B cell (primary cell): ENCODE measurements at regions not wholly inside any gene's neighbourhood (a gene's known extent, or its start where the extent isn't known, plus 50 kb on each side); places are given as distances from the start of the nearest gene placed in this dataset.

Source experiments
- ATAC-seq: fragments of 200-7000 bp; cut with Tn5 transposase; one replicate; pipeline ENCODE4 v1.10.0; 2021; ENCODE audit warnings: low read depth, mild to moderate bottlenecking, moderate number of reproducible peaks, moderate library complexity
- CTCF ChIA-PET: fragments of 350-600 bp; sonication (Branson Sonifier 250); formaldehyde crosslinking; loops from one replicate; lab custom pipeline; 2021; ENCODE audit warnings: antibody characterized with exemption, inconsistent platforms; lab: Charles Lee
- POLR2A ChIA-PET: fragments of 350-600 bp; sonication (Branson Sonifier 250); formaldehyde crosslinking; loops from one replicate; lab custom pipeline; 2021; ENCODE audit warnings: antibody characterized with exemption; lab: Charles Lee
- DNase-seq: peaks from one replicate; pipeline ENCODE4 v3.0.0; 2013
- H2AFZ ChIP-seq: 2 replicates; pipeline ENCODE4 v1.6.1; 2012; ENCODE audit warnings: mild to moderate bottlenecking, low read depth, low read length; ENCODE audit not compliant: insufficient read depth, poor library complexity, severe bottlenecking
- H3K27ac ChIP-seq, 2 donors: 1 replicate in 1 of 2; 2 replicates in 1 of 2; pipeline ENCODE4 v1.5.1; 2012 to 2013; ENCODE audit warnings: low read length in 2 of 2, mild to moderate bottlenecking in 2 of 2, moderate library complexity in 1 of 2
- H3K27me3 ChIP-seq, 4 experiments: fragments of 200-600 bp in 1 of 4; sonication (generic) in 1 of 4; replicated peaks in 1 of 4; 1 replicate in 2 of 4; 2 replicates in 2 of 4; pipeline versions ENCODE4 v1.6.1 to v1.7.0; 2013 to 2016; ENCODE audit warnings: low read length in 3 of 4, mild to moderate bottlenecking in 2 of 4, mixed read lengths in 1 of 4, moderate library complexity in 1 of 4; ENCODE audit not compliant: insufficient read depth in 4 of 4, control insufficient read depth in 3 of 4; ENCODE audit errors: control extremely low read depth in 1 of 4
- H3K36me3 ChIP-seq, 2 experiments: replicated peaks in 1 of 2; 1 replicate in 1 of 2; 2 replicates in 1 of 2; pipeline versions ENCODE4 v1.6.1 to v1.7.1; 2013; ENCODE audit warnings: low read length in 1 of 2; ENCODE audit not compliant: insufficient read depth in 2 of 2, control insufficient read depth in 1 of 2; ENCODE audit errors: control extremely low read depth in 1 of 2, extremely low read depth in 1 of 2
- H3K4me1 ChIP-seq, 2 donors: fragments of 200-600 bp in 1 of 2; sonication (generic) in 1 of 2; 1 replicate in 1 of 2; 2 replicates in 1 of 2; pipeline versions ENCODE4 v1.5.1 to v1.6.1; 2013 to 2017; ENCODE audit warnings: low read length in 2 of 2; ENCODE audit not compliant: control insufficient read depth in 2 of 2, insufficient read depth in 2 of 2
- H3K4me2 ChIP-seq: replicated peaks from 2 replicates; pipeline ENCODE3; 2012; ENCODE audit warnings: mild to moderate bottlenecking, low read depth, low read length; ENCODE audit not compliant: poor library complexity, severe bottlenecking
- H3K4me3 ChIP-seq, 5 experiments: fragments of 200-600 bp in 1 of 5; sonication (generic) in 1 of 5; 1 replicate in 3 of 5; 2 replicates in 2 of 5; pipeline versions ENCODE4 v1.5.1 to v1.7.0; 2011 to 2016; ENCODE audit warnings: low read length in 4 of 5, mild to moderate bottlenecking in 4 of 5, low read depth in 2 of 5, control low read depth in 1 of 5, moderate library complexity in 1 of 5; ENCODE audit not compliant: insufficient read depth in 1 of 5; ENCODE audit errors: control extremely low read depth in 1 of 5, extremely low read depth in 1 of 5
- H3K79me2 ChIP-seq: fragments of 200-600 bp; sonication (generic); one replicate; pipeline ENCODE4 v1.6.0; 2016; ENCODE audit warnings: low read length; ENCODE audit not compliant: control insufficient read depth, insufficient read depth
- H3K9ac ChIP-seq: fragments of 200-600 bp; sonication (generic); 2 replicates; pipeline ENCODE4 v1.6.1; 2017; ENCODE audit warnings: mild to moderate bottlenecking, low read length, moderate library complexity
- H3K9me3 ChIP-seq, 3 donors: one replicate each; pipeline versions ENCODE4 v1.6.1 to v1.7.1; 2013; ENCODE audit warnings: low read length in 2 of 3; ENCODE audit not compliant: control insufficient read depth in 2 of 3, insufficient read depth in 1 of 3; ENCODE audit errors: control extremely low read depth in 1 of 3
- H4K20me1 ChIP-seq: 2 replicates; pipeline ENCODE4 v1.6.0; 2012; ENCODE audit warnings: mild to moderate bottlenecking, low read length; ENCODE audit not compliant: insufficient read depth, control insufficient read depth, poor library complexity, severe bottlenecking
- H3K27ac Mint-ChIP-seq: one replicate; pipeline ENCODE4 v1.8.0; 2021; ENCODE audit warnings: mixed read lengths
- H3K27me3 Mint-ChIP-seq: one replicate; pipeline ENCODE4 v1.8.0; 2021; ENCODE audit warnings: mixed read lengths
- H3K4me1 Mint-ChIP-seq: one replicate; pipeline ENCODE4 v1.8.0; 2021; ENCODE audit warnings: mixed read lengths
- H3K4me3 Mint-ChIP-seq: one replicate; pipeline ENCODE4 v1.8.0; 2021; ENCODE audit warnings: mixed read lengths
- H3K9me3 Mint-ChIP-seq: one replicate; pipeline ENCODE4 v1.8.0; 2022; ENCODE audit warnings: mixed read lengths; ENCODE audit not compliant: insufficient read depth
- EZH2 ChIP-seq: IDR thresholded peaks from 2 replicates; pipeline ENCODE4 v1.6.1; 2012; ENCODE audit warnings: borderline replicate concordance, low read depth, mild to moderate bottlenecking, moderate library complexity, low read length; ENCODE audit not compliant: insufficient read depth, poor library complexity, severe bottlenecking
- WGBS: methylation state at CpG from one replicate; pipeline ENCODE4 v1.1.5; 2013; ENCODE audit warnings: missing lambda C conversion rate; ENCODE audit not compliant: insufficient coverage; 5-methylcytosine and 5-hydroxymethylcytosine counted together
- intact Hi-C: fragments of 100-400 bp; cut with micrococcal nuclease; formaldehyde crosslinking; loops from one replicate; pipeline ENCODE4 v1.10.0; 2022
- TF ChIP-seq, protein P1 (sequence below): fragments of 200-600 bp; IDR thresholded peaks from one replicate; pipeline ENCODE4 v1.8.0; 2022; ENCODE audit warnings: antibody characterized with exemption, mild to moderate bottlenecking

DNA sequence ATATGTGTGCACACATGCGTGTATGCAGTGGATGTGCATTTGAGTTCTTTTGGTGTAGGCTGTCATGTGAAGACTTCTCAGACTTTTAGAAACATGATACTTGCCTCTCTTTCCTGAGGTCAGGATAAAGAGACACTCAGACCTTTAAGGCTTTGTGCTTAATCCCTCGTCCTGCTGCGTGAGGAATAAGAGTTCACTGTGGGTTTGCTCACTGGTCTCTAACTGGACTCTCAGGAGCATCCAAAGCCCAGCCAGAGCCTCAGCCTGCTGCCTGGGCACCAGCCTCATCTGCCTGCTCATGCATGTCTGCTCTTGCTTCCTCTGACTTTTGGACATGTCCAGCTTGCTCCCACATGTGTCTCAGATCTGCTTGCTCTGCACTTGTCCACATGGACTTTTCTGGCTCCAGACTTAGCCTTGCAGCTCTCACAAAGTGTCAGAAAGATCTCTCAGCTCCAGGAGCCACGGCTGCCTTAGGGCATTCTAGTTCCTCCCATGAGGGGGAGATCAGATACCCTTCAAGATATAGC, 65.1 kb upstream of the ZNF366 start:
- no peaks in the 10 kb centered on the region for H3K9me3 Mint-ChIP-seq
- Histone ChIP-seq H3K36me3 (no peaks in the 10 kb centered on the region), H2AFZ (no peak overlapping the region), H3K4me1 (no peaks in the 10 kb centered on the region), H3K79me2 (no peaks in the 10 kb centered on the region), H3K9ac (no peak overlapping the region), H3K4me2 (no peak overlapping the region), H3K4me3 (no peak overlapping the region), H3K27ac (no peak overlapping the region), H3K9me3 (no peaks in the 10 kb centered on the region), H4K20me1 (no peaks in the 10 kb centered on the region), H3K27me3 (peaks cover 0 to 14% (median 6%) of the 10 kb centered on the region in 4 experiments)
- DNase-seq (no peak), ATAC-seq (no peak)
- intact Hi-C loops, result no loop called here
- no peaks in the 10 kb centered on the region for H3K4me1 Mint-ChIP-seq
- H3K27ac Mint-ChIP-seq, result no peak overlapping the region
- CTCF ChIA-PET, result no interaction called here
- WGBS, result 100% methylated on average over 3 of the region's 4 CpGs
- TF ChIP-seq, protein P1, sequence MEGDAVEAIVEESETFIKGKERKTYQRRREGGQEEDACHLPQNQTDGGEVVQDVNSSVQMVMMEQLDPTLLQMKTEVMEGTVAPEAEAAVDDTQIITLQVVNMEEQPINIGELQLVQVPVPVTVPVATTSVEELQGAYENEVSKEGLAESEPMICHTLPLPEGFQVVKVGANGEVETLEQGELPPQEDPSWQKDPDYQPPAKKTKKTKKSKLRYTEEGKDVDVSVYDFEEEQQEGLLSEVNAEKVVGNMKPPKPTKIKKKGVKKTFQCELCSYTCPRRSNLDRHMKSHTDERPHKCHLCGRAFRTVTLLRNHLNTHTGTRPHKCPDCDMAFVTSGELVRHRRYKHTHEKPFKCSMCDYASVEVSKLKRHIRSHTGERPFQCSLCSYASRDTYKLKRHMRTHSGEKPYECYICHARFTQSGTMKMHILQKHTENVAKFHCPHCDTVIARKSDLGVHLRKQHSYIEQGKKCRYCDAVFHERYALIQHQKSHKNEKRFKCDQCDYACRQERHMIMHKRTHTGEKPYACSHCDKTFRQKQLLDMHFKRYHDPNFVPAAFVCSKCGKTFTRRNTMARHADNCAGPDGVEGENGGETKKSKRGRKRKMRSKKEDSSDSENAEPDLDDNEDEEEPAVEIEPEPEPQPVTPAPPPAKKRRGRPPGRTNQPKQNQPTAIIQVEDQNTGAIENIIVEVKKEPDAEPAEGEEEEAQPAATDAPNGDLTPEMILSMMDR, result no peak
- TF ChIP-seq EZH2, result no peak
- peaks cover 61% of the 10 kb centered on the region for H3K27me3 Mint-ChIP-seq
- POLR2A ChIA-PET, result no interaction called here
- no peak overlapping the region for H3K4me3 Mint-ChIP-seq

GRCh38 chr5:72569408-72569944, 62.3 kb upstream of the ZNF366 start:
- no CpG with 5 or more reads among the region's 5 CpGs for WGBS
- Histone ChIP-seq H3K4me2 (no peak overlapping the region), H3K4me1 (no peaks in the 10 kb centered on the region), H3K27me3 (peaks cover 0 to 14% (median 4%) of the 10 kb centered on the region in 4 experiments), H3K36me3 (no peaks in the 10 kb centered on the region), H3K27ac (no peak overlapping the region), H3K9me3 (no peaks in the 10 kb centered on the region), H3K9ac (no peak overlapping the region), H3K4me3 (no peak overlapping the region), H4K20me1 (no peaks in the 10 kb centered on the region), H3K79me2 (no peaks in the 10 kb centered on the region), H2AFZ (no peak overlapping the region)
- no peak overlapping the region for H3K4me3 Mint-ChIP-seq
- CTCF ChIA-PET, result no interaction called here
- H3K9me3 Mint-ChIP-seq, result no peaks in the 10 kb centered on the region
- intact Hi-C loops, result no loop called here
- no peaks in the 10 kb centered on the region for H3K4me1 Mint-ChIP-seq
- no peak for TF ChIP-seq EZH2
- TF ChIP-seq, protein P1, result no peak
- ATAC-seq (no peak), DNase-seq (no peak)
- peaks cover 43% of the 10 kb centered on the region for H3K27me3 Mint-ChIP-seq
- POLR2A ChIA-PET, result no interaction called here
- H3K27ac Mint-ChIP-seq, result no peak overlapping the region
